ENCODE measurements at regions not wholly inside any gene's neighbourhood (a gene's known extent, or its start where the extent isn't known, plus 50 kb on each side); places are given as distances from the start of the nearest gene placed in this dataset.
A peak's percentile ranks its signal among the peaks of the same experiment; 100 is the strongest.

DNA sequence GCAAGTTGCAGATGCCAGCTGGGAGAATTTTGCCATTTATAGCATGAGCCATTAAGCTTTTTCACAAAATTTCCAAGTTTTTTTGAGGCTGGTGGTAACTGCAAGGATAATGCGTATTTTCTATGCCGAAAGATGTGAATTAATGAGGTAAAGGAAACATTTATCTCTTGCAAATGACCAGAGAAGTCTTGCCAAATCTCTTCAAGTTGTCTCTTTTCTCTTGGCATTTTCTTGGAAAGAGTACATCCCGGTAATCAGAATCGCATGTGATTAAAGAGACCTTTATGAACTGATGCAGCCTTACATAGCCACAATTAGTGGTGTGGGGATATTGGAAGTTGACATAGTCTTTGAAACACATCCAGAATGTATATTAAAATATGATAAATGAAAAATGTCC lies 136.5 kb upstream of the MMADHC start:
- Histone ChIP-seq H4K91ac (ENCODE audit: low read depth, low read length) (no peak overlapping the region), H2BK120ac (ENCODE audit: insufficient read depth, low read length, poor library complexity) (no peak overlapping the region), H3K4me3 (ENCODE audit: low read depth, low read length) (no peak overlapping the region), H3K4ac (ENCODE audit: low read depth, low read length) (no peak overlapping the region), H4K12ac (ENCODE audit: low read depth, low read length) (no peak overlapping the region), H2AFZ (ENCODE audit: insufficient read depth, low read length, poor library complexity) (no peak overlapping the region), H3K79me2 (ENCODE audit: control insufficient read depth, insufficient read depth, low read length, poor library complexity) (no peaks in the 10 kb centered on the region), H2BK5ac (ENCODE audit: low read depth, low read length, poor library complexity) (no peak overlapping the region), H3K36me3 (ENCODE audit: control insufficient read depth in 1 of 2, insufficient read depth in 2 of 2, low read length in 2 of 2) (no peaks in the 10 kb centered on the region), H3K27me3 (ENCODE audit: insufficient read depth, low read length) (no peaks in the 10 kb centered on the region), H2BK12ac (ENCODE audit: low read length) (no peak overlapping the region), H3K79me1 (ENCODE audit: low read length) (no peaks in the 10 kb centered on the region), H3K4me2 (ENCODE audit: low read length) (no peak overlapping the region), H2AK5ac (ENCODE audit: low read length) (no peak overlapping the region), H3K23ac (ENCODE audit: low read length) (no peak overlapping the region), H3K27ac (ENCODE audit: low read depth, low read length) (no peak overlapping the region), H3K9me3 (ENCODE audit: insufficient read depth, low read depth, low read length) (no peaks in the 10 kb centered on the region), H3K4me1 (ENCODE audit: control insufficient read depth in 1 of 2, insufficient read depth in 2 of 2, low read length in 2 of 2) (no peaks in the 10 kb centered on the region), H3K18ac (ENCODE audit: low read length) (no peak overlapping the region), H3K14ac (ENCODE audit: low read length) (no peak overlapping the region), H3K9ac (ENCODE audit: low read length) (no peak overlapping the region), H4K8ac (ENCODE audit: low read depth, low read length) (no peak overlapping the region)
- no peak for DNase-seq
- WGBS (ENCODE audit: extremely low coverage, insufficient coverage, insufficient read length), result no CpG with 5 or more reads among the region's 4 CpGs

DNA sequence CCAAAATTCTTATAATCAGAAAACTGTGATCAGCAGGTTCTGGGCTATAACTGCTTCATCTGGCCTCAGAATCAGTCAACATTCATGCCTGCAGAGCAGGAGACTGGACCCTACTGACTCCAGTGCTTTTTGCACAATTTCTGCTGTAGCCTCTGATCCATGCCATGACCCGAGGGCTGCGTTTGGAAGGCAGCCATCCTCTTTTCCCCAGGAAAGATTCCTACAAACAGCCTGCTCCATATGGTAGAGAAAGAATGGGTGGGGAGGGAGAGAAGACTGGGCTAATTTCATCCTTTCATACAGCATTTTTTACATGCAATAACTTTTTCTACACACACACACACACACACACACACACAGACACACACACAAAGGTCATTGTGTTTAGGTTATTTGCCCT lies 133.0 kb upstream of the MMADHC start:
- Histone ChIP-seq H4K91ac (ENCODE audit: low read depth, low read length) (no peak overlapping the region), H3K18ac (ENCODE audit: low read length) (no peak overlapping the region), H3K14ac (ENCODE audit: low read length) (no peak overlapping the region), H3K27ac (ENCODE audit: low read depth, low read length) (no peak overlapping the region), H3K9me3 (ENCODE audit: insufficient read depth, low read depth, low read length) (no peaks in the 10 kb centered on the region), H2BK120ac (ENCODE audit: insufficient read depth, low read length, poor library complexity) (no peak overlapping the region), H2BK12ac (ENCODE audit: low read length) (no peak overlapping the region), H3K23ac (ENCODE audit: low read length) (no peak overlapping the region), H3K4me1 (ENCODE audit: control insufficient read depth in 1 of 2, insufficient read depth in 2 of 2, low read length in 2 of 2) (no peaks in the 10 kb centered on the region), H3K27me3 (ENCODE audit: insufficient read depth, low read length) (no peaks in the 10 kb centered on the region), H2BK5ac (ENCODE audit: low read depth, low read length, poor library complexity) (no peak overlapping the region), H3K36me3 (ENCODE audit: control insufficient read depth in 1 of 2, insufficient read depth in 2 of 2, low read length in 2 of 2) (no peaks in the 10 kb centered on the region), H3K4me3 (ENCODE audit: low read depth, low read length) (no peak overlapping the region), H3K4ac (ENCODE audit: low read depth, low read length) (no peak overlapping the region), H2AK5ac (ENCODE audit: low read length) (no peak overlapping the region), H4K12ac (ENCODE audit: low read depth, low read length) (no peak overlapping the region), H3K9ac (ENCODE audit: low read length) (no peak overlapping the region), H2AFZ (ENCODE audit: insufficient read depth, low read length, poor library complexity) (no peak overlapping the region), H3K79me1 (ENCODE audit: low read length) (peaks cover 1% of the 10 kb centered on the region), H3K4me2 (ENCODE audit: low read length) (no peak overlapping the region), H4K8ac (ENCODE audit: low read depth, low read length) (no peak overlapping the region), H3K79me2 (ENCODE audit: control insufficient read depth, insufficient read depth, low read length, poor library complexity) (no peaks in the 10 kb centered on the region)
- no peak for DNase-seq
- WGBS (ENCODE audit: extremely low coverage, insufficient coverage, insufficient read length), result no CpG with 5 or more reads among the region's 2 CpGs

DNA sequence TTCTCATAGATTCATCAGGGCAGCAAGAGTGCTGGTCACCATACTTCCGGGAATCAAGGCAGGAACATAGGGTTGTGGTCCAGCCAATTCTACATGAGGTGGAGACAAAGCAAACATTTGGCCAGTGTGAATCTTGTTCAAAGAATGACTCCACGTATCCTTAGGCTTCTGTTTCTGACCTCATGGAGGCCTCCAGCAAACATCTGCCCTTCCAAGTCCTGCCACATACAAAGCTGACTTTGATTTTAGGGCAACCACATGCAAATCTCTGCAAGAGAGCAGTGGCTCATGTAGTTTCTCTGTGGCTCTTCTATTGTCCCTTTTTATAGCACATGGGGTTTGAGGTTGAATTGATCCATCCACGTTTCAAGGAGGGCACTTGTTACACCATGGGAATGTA lies 132.1 kb upstream of the MMADHC start:
- H3K4me3 ChIP-seq (ENCODE audit: low read depth, low read length), result no peak overlapping the region
- no peak overlapping the region for H2BK12ac ChIP-seq (ENCODE audit: low read length)
- H3K9me3 ChIP-seq (ENCODE audit: insufficient read depth, low read depth, low read length), result no peaks in the 10 kb centered on the region
- H3K27ac ChIP-seq (ENCODE audit: low read depth, low read length), result no peak overlapping the region
- H3K27me3 ChIP-seq (ENCODE audit: insufficient read depth, low read length), result no peaks in the 10 kb centered on the region
- peaks cover 1% of the 10 kb centered on the region for H3K79me1 ChIP-seq (ENCODE audit: low read length)
- H2BK5ac ChIP-seq (ENCODE audit: low read depth, low read length, poor library complexity), result no peak overlapping the region
- no peak overlapping the region for H3K4ac ChIP-seq (ENCODE audit: low read depth, low read length)
- H3K4me2 ChIP-seq (ENCODE audit: low read length), result no peak overlapping the region
- no peaks in the 10 kb centered on the region for H3K79me2 ChIP-seq (ENCODE audit: control insufficient read depth, insufficient read depth, low read length, poor library complexity)
- no peak overlapping the region for H3K23ac ChIP-seq (ENCODE audit: low read length)
- no peaks in the 10 kb centered on the region for H3K4me1 ChIP-seq (ENCODE audit: control insufficient read depth in 1 of 2, insufficient read depth in 2 of 2, low read length in 2 of 2)
- no peak overlapping the region for H2AFZ ChIP-seq (ENCODE audit: insufficient read depth, low read length, poor library complexity)
- H3K18ac ChIP-seq (ENCODE audit: low read length), result no peak overlapping the region
- H4K91ac ChIP-seq (ENCODE audit: low read depth, low read length), result no peak overlapping the region
- H4K12ac ChIP-seq (ENCODE audit: low read depth, low read length), result no peak overlapping the region
- no peaks in the 10 kb centered on the region for H3K36me3 ChIP-seq (ENCODE audit: control insufficient read depth in 1 of 2, insufficient read depth in 2 of 2, low read length in 2 of 2)
- H2AK5ac ChIP-seq (ENCODE audit: low read length), result no peak overlapping the region
- DNase-seq, result no peak
- H3K14ac ChIP-seq (ENCODE audit: low read length), result no peak overlapping the region
- no peak overlapping the region for H3K9ac ChIP-seq (ENCODE audit: low read length)
- WGBS (ENCODE audit: extremely low coverage, insufficient coverage, insufficient read length), result no CpG with 5 or more reads among the region's 3 CpGs
- H4K8ac ChIP-seq (ENCODE audit: low read depth, low read length), result no peak overlapping the region
- H2BK120ac ChIP-seq (ENCODE audit: insufficient read depth, low read length, poor library complexity), result no peak overlapping the region

DNA sequence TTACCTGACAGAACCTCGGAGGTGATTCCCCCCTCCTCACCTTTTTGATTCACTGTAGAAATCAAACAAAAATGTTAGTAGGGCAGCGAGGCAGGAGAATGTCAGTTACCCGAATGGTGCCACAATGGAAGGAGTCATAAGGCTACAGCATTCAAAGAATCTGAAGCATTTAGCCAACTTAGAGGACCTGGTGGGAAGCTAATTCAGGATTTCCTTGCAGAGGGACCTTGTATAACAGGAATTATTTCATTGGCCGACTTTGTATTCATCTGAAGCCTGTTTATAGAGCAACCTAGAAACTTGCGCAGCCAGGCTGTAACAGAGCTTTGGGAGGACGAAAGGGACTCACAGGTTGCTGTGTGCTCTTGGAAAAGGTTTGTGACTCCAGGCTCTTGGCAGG lies 129.1 kb upstream of the MMADHC start:
- Histone ChIP-seq H3K23ac (ENCODE audit: low read length) (no peak overlapping the region), H2AK5ac (ENCODE audit: low read length) (no peak overlapping the region), H3K27ac (ENCODE audit: low read depth, low read length) (no peak overlapping the region), H3K4me1 (ENCODE audit: control insufficient read depth in 1 of 2, insufficient read depth in 2 of 2, low read length in 2 of 2) (no peaks in the 10 kb centered on the region), H3K27me3 (ENCODE audit: insufficient read depth, low read length) (no peaks in the 10 kb centered on the region), H3K9me3 (ENCODE audit: insufficient read depth, low read depth, low read length) (no peaks in the 10 kb centered on the region), H3K14ac (ENCODE audit: low read length) (no peak overlapping the region), H4K8ac (ENCODE audit: low read depth, low read length) (no peak overlapping the region), H3K79me1 (ENCODE audit: low read length) (peaks cover 1% of the 10 kb centered on the region), H3K79me2 (ENCODE audit: control insufficient read depth, insufficient read depth, low read length, poor library complexity) (no peaks in the 10 kb centered on the region), H4K91ac (ENCODE audit: low read depth, low read length) (no peak overlapping the region), H3K4me3 (ENCODE audit: low read depth, low read length) (no peak overlapping the region), H3K36me3 (ENCODE audit: control insufficient read depth in 1 of 2, insufficient read depth in 2 of 2, low read length in 2 of 2) (no peaks in the 10 kb centered on the region), H3K9ac (ENCODE audit: low read length) (no peak overlapping the region), H2AFZ (ENCODE audit: insufficient read depth, low read length, poor library complexity) (no peak overlapping the region), H3K4ac (ENCODE audit: low read depth, low read length) (no peak overlapping the region), H3K18ac (ENCODE audit: low read length) (no peak overlapping the region), H3K4me2 (ENCODE audit: low read length) (no peak overlapping the region), H2BK5ac (ENCODE audit: low read depth, low read length, poor library complexity) (no peak overlapping the region), H2BK120ac (ENCODE audit: insufficient read depth, low read length, poor library complexity) (no peak overlapping the region), H4K12ac (ENCODE audit: low read depth, low read length) (no peak overlapping the region), H2BK12ac (ENCODE audit: low read length) (no peak overlapping the region)
- DNase-seq, result peak in 1 of 2 donors; percentile 7
- WGBS (ENCODE audit: extremely low coverage, insufficient coverage, insufficient read length), result no CpG with 5 or more reads among the region's 6 CpGs
